GM19025 (cell line): ENCODE measurements at regions not wholly inside any gene's neighbourhood (a gene's known extent, or its start where the extent isn't known, plus 50 kb on each side); places are given as distances from the start of the nearest gene placed in this dataset.

Experiments
- ATAC-seq: cut with Tn5 transposase; IDR thresholded peaks from one replicate; pipeline ENCODE4 v1.9.1; 2021; ENCODE audit warnings: mild to moderate bottlenecking, low read depth, moderate library complexity; ENCODE audit not compliant: unreplicated experiment

- no peak for ATAC-seq
These were observed 258.2 kb downstream of the PLPP3 start for GRCh38 chr1:56321150-56321490.

- no peak for ATAC-seq
These were observed 258.8 kb downstream of the PLPP3 start for GRCh38 chr1:56320464-56321149.

GRCh38 chr1:56317722-56318121 lies 261.6 kb downstream of the PLPP3 start:
- ATAC-seq, result no peak

- no peak for ATAC-seq
These were observed 263.9 kb downstream of the PLPP3 start for GRCh38 chr1:56315293-56315942.

- no peak for ATAC-seq
These were observed 265.8 kb downstream of the PLPP3 start for GRCh38 chr1:56313560-56313959.

- no peak for ATAC-seq
These were observed 267.6 kb downstream of the PLPP3 start for GRCh38 chr1:56311766-56312165.

GRCh38 chr1:56310945-56311344 lies 268.4 kb downstream of the PLPP3 start:
- no peak for ATAC-seq

- no peak for ATAC-seq
These were observed 270.3 kb downstream of the PLPP3 start for GRCh38 chr1:56309065-56309464.

- no peak for ATAC-seq
These were observed 274.4 kb downstream of the PLPP3 start for GRCh38 chr1:56304975-56305374.

- no peak for ATAC-seq
These were observed 275.6 kb downstream of the PLPP3 start for GRCh38 chr1:56303805-56304204.

GRCh38 chr1:56302878-56303277 lies 276.5 kb downstream of the PLPP3 start:
- ATAC-seq, result no peak

GRCh38 chr1:56301791-56302190 lies 277.6 kb downstream of the PLPP3 start:
- ATAC-seq, result no peak

- no peak for ATAC-seq
These were observed 278.5 kb downstream of the PLPP3 start for GRCh38 chr1:56300836-56301235.

- no peak for ATAC-seq
These were observed 280.5 kb downstream of the PLPP3 start for GRCh38 chr1:56298866-56299265.

GRCh38 chr1:56297904-56298303 lies 281.5 kb downstream of the PLPP3 start:
- no peak for ATAC-seq

GRCh38 chr1:56297208-56297607 lies 282.2 kb downstream of the PLPP3 start:
- no peak for ATAC-seq

- ATAC-seq, result no peak
These were observed 283.1 kb downstream of the PLPP3 start for GRCh38 chr1:56295949-56296929.

GRCh38 chr1:56291374-56291919 lies 287.9 kb downstream of the PLPP3 start:
- ATAC-seq, result no peak

GRCh38 chr1:56289260-56289659 lies 290.1 kb downstream of the PLPP3 start:
- no peak for ATAC-seq

GRCh38 chr1:56287721-56288120 lies 291.6 kb downstream of the PLPP3 start:
- ATAC-seq, result no peak

GRCh38 chr1:56286956-56287355 lies 292.4 kb downstream of the PLPP3 start:
- no peak for ATAC-seq
